ENCODE measurements at regions not wholly inside any gene's neighbourhood (a gene's known extent, or its start where the extent isn't known, plus 50 kb on each side); places are given as distances from the start of the nearest gene placed in this dataset.

Small RNA genes in the stretch of these regions (small RNA-seq; reads per million reads assigned to genes)
- 0 reads per million in 7 experiments for gene AL355375.2
